Lung (tissue), 11 donors: ENCODE measurements at regions not wholly inside any gene's neighbourhood (a gene's known extent, or its start where the extent isn't known, plus 50 kb on each side); places are given as distances from the start of the nearest gene placed in this dataset.

ENCODE experiments used
- ATAC-seq: fragments of 200-7000 bp; cut with Tn5 transposase; one replicate; pipeline ENCODE4 v1.9.1; 2020; ENCODE audit warnings: moderate number of reproducible peaks; ENCODE audit not compliant: insufficient read depth, low FRiP score
- DNase-seq, 3 donors: peaks; one replicate each; pipeline ENCODE4 v3.0.0-alpha.2; 2013 to 2017
- H3K27ac ChIP-seq, 2 donors: one replicate each; pipeline ENCODE4 v1.5.1; 2013; ENCODE audit warnings: mild to moderate bottlenecking in 2 of 2, moderate library complexity in 2 of 2, control low read depth in 1 of 2, inconsistent platforms in 1 of 2, low read depth in 1 of 2, low read length in 1 of 2
- H3K27me3 ChIP-seq, 3 donors: one replicate each; pipeline ENCODE4 v1.5.1; 2013; ENCODE audit warnings: low read length in 2 of 3; ENCODE audit not compliant: control insufficient read depth in 3 of 3, insufficient read depth in 3 of 3
- H3K36me3 ChIP-seq, 4 donors: one replicate each; pipeline ENCODE4 v1.5.1; 2013; ENCODE audit warnings: low read length in 4 of 4, mild to moderate bottlenecking in 1 of 4, moderate library complexity in 1 of 4; ENCODE audit not compliant: control insufficient read depth in 4 of 4, insufficient read depth in 4 of 4
- H3K4me1 ChIP-seq, 5 donors: one replicate each; pipeline ENCODE4 v1.5.1; 2013; ENCODE audit warnings: low read length in 5 of 5, mild to moderate bottlenecking in 2 of 5, moderate library complexity in 1 of 5; ENCODE audit not compliant: control insufficient read depth in 5 of 5, insufficient read depth in 5 of 5
- H3K4me3 ChIP-seq: one replicate; pipeline ENCODE4 v1.5.1; 2013; ENCODE audit warnings: mild to moderate bottlenecking, control low read depth, moderate library complexity
- H3K9ac ChIP-seq, 2 donors: one replicate each; pipeline ENCODE4 v1.5.1; 2013; ENCODE audit warnings: low read length in 2 of 2, control low read depth in 1 of 2; ENCODE audit not compliant: insufficient read depth in 1 of 2
- H3K9me3 ChIP-seq, 4 donors: one replicate each; pipeline ENCODE4 v1.5.1; 2013; ENCODE audit warnings: low read length in 3 of 4, mild to moderate bottlenecking in 1 of 4, moderate library complexity in 1 of 4; ENCODE audit not compliant: control insufficient read depth in 4 of 4, insufficient read depth in 3 of 4
- WGBS, 2 donors: extraction: QIAGEN DNeasy Blood & Tissue Kit; methylation state at CpG; one replicate each; pipeline ENCODE4 v1.1.7; 2013; 5-methylcytosine and 5-hydroxymethylcytosine counted together
- TF ChIP-seq, protein P1 (sequence below): IDR thresholded peaks from 2 replicates; pipeline ENCODE4 v1.5.1; 2012; ENCODE audit warnings: mild to moderate bottlenecking; ENCODE audit errors: control extremely low read depth, extremely low read depth
- donor health status: control.
- donor health status: control.
- donor health status: Bipolar disorder and iron deficiency.
- donor health status: healthy.
- donor health status: DM: yes; HTN: yes; CAD: no.

DNA sequence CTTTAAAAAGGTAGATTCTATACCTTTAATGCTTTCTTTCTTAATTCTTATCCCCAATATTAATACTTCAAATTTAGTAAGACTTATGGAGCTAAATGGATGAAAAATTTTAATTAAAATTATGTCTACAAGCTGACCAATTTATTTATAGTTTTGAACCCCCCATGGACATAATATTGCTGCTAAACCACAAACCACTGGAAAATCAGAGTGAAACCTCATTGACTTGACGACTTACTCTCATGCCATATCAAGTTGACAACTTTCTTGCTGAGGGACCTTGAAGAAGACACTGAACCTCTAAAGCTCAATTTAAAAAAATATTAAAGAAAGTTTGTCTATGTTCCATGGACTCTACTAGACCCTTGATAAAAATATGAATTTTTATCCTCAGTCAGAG, 653.7 kb downstream of the TLE1 start:
- TF ChIP-seq, protein P1, sequence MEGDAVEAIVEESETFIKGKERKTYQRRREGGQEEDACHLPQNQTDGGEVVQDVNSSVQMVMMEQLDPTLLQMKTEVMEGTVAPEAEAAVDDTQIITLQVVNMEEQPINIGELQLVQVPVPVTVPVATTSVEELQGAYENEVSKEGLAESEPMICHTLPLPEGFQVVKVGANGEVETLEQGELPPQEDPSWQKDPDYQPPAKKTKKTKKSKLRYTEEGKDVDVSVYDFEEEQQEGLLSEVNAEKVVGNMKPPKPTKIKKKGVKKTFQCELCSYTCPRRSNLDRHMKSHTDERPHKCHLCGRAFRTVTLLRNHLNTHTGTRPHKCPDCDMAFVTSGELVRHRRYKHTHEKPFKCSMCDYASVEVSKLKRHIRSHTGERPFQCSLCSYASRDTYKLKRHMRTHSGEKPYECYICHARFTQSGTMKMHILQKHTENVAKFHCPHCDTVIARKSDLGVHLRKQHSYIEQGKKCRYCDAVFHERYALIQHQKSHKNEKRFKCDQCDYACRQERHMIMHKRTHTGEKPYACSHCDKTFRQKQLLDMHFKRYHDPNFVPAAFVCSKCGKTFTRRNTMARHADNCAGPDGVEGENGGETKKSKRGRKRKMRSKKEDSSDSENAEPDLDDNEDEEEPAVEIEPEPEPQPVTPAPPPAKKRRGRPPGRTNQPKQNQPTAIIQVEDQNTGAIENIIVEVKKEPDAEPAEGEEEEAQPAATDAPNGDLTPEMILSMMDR: no peak
- Histone ChIP-seq H3K27me3 (no peaks in the 10 kb centered on the region), H3K4me3 (no peak overlapping the region), H3K9me3 (no peaks in the 10 kb centered on the region), H3K36me3 (no peaks in the 10 kb centered on the region), H3K27ac (no peak overlapping the region), H3K9ac (no peak overlapping the region), H3K4me1 (no peaks in the 10 kb centered on the region)
- ATAC-seq (no peak), DNase-seq (no peak)
- WGBS, 2 donors: 83 to 84% methylated on average over 1 of the region's 1 CpG

- ATAC-seq (no peak), DNase-seq (no peak)
- TF ChIP-seq, protein P1: no peak
- Histone ChIP-seq H3K9me3 (no peaks in the 10 kb centered on the region), H3K4me3 (no peak overlapping the region), H3K4me1 (no peaks in the 10 kb centered on the region), H3K36me3 (no peaks in the 10 kb centered on the region), H3K9ac (no peak overlapping the region), H3K27ac (no peak overlapping the region), H3K27me3 (no peaks in the 10 kb centered on the region)
- 78 to 80% methylated on average over 4 of the region's 4 CpGs for WGBS, 2 donors
Measured at GRCh38 chr9:81035171-81035570, 654.2 kb downstream of the TLE1 start.

DNA sequence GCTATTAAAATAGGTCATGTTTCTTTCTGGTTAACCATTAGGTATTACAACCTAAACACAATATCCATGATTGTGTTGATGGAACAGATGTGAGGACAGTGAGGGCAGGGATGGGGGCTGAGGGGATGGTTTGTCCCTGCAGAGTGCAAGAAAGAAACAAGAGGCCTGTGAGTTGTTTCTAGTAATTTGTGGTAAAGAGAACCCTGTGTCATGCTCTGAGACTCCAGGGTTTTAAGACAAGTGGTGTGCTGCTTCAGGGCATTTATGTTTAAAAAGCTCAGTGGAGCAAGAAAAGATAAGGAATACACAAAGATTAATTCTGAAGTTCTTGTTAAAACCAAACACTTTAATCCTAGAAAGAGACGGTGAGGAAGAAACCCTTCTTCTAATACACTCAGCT, 656.5 kb downstream of the TLE1 start:
- ATAC-seq: no peak
- 31 to 61% methylated on average over 1 of the region's 1 CpG for WGBS, 2 donors
- Histone ChIP-seq H3K4me3 (no peak overlapping the region), H3K36me3 (no peaks in the 10 kb centered on the region), H3K27me3 (no peaks in the 10 kb centered on the region), H3K27ac (no peak overlapping the region), H3K9ac (no peak overlapping the region), H3K4me1 (no peaks in the 10 kb centered on the region), H3K9me3 (no peaks in the 10 kb centered on the region)
- DNase-seq: no peak
- TF ChIP-seq, protein P1: no peak

DNA sequence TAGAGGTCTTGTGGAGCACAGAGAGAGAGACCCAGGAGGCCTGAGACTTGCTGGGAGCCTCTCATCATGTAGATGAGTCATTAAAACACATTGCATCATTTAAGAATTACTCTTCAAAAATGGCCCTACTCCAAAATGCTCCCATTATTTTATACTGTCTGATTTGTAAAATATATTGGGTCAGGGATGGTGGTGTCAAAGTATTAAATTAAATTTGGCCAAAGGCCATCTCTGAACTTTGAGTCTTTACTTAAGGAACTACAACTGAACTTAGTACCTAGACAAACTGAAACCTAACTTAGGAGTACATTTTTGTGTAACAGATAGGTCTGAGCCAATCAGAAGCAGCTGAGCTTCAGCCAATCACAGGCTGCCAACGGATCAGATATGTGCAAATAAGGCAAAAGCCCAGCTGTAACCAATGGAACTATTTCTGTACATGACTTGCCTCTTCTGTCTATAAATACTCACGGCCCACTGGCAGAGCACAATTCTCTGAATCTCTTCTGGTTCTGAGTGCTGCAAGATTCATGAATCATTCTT, 657.2 kb downstream of the TLE1 start:
- no peaks in the 10 kb centered on the region for H3K27me3 ChIP-seq
- no peaks in the 10 kb centered on the region for H3K4me1 ChIP-seq
- ATAC-seq: peak; percentile 19
- no peaks in the 10 kb centered on the region for H3K9me3 ChIP-seq
- TF ChIP-seq, protein P1: no peak
- H3K4me3 ChIP-seq: no peak overlapping the region
- H3K27ac ChIP-seq: no peak overlapping the region
- 73 to 90% methylated on average over 2 of the region's 2 CpGs for WGBS, 2 donors
- no peaks in the 10 kb centered on the region for H3K36me3 ChIP-seq
- no peak overlapping the region for H3K9ac ChIP-seq
- DNase-seq: no peak
